Stimulated activated CD4-positive, alpha-beta T cell treated with anti-CD3 and anti-CD28 coated beads, Interleukin-12 subunit alpha, Interleukin-12 subunit beta, amount 100 ng/mL, for 48 hours (primary cell): ENCODE measurements at regions not wholly inside any gene's neighbourhood (a gene's known extent, or its start where the extent isn't known, plus 50 kb on each side); places are given as distances from the start of the nearest gene placed in this dataset.

Experiments used
- DNase-seq, 3 donors: peaks; one replicate each; pipeline ENCODE4 v3.0.0-alpha.2; 2020; ENCODE audit warnings: low read depth in 2 of 3, low spot score in 1 of 3

DNA sequence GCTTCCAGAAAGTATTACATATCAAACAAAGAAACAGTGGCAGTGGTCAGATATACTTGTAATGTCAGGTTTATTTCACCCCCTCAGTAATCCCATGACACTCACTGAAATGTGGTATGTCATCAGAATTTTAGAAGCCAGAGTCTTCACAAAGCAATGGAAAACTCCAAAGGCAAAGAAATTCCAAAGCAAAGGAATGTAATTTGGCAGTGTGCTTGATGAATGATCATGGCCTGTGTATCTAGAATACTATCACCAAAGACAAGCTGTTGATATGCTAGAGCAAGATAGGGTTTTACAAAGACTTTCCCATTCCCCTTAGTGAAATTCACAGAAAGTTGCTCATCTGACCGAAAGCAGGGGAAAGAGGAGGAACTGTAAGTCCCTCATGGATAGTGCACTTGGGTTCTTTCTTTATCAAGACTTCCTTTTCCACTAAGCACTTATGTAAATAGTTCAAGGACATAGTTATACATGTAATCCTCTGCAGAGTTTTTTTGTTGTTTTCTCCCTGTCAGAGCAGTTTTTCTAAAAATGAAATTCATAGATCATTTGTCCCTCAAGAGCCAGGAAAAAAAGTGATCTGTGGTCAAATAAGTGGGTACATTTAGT lies 243.4 kb downstream of the NHLRC3 start:
- DNase-seq: no peak

- DNase-seq: no peak
Measured at GRCh38 chr13:39282400-39282972, 244.2 kb downstream of the NHLRC3 start.

- no peak for DNase-seq
Measured at GRCh38 chr13:39283072-39283471, 244.8 kb downstream of the NHLRC3 start.

- no peak for DNase-seq
Measured at GRCh38 chr13:39284801-39285388, 246.6 kb downstream of the NHLRC3 start.
